K562 (cell line): ENCODE measurements at regions not wholly inside any gene's neighbourhood (a gene's known extent, or its start where the extent isn't known, plus 50 kb on each side); places are given as distances from the start of the nearest gene placed in this dataset.

ENCODE experiments used
- ATAC-seq: fragments of 200-7000 bp; cut with Tn5 transposase; 3 replicates; pipeline ENCODE4 v1.9.1; 2020; ENCODE audit warnings: moderate library complexity
- BruUV-seq: library from RNA; stranded (reverse); fragments of 400-500 nt; replicated peaks from 2 replicates; lab custom pipeline; 2021; lab: Mats Ljungman, UMichigan
- CTCF ChIA-PET: fragments of 300-600 bp; formaldehyde crosslinking; extraction: SDS; loops from one replicate; lab custom pipeline; 2021; ENCODE audit warnings: low intra/inter-chr PET ratio; lab: Yijun Ruan, JAX
- POLR2A ChIA-PET: fragments of 300-600, 350-650 bp; sonication (Branson Sonifier 250); formaldehyde crosslinking; extraction: SDS; loops from one replicate; lab custom pipeline; 2021; ENCODE audit warnings: antibody characterized with exemption, inconsistent platforms; lab: Yijun Ruan, JAX
- DNase-seq, 4 experiments: peaks; one replicate each; pipeline versions ENCODE4 v3.0.0 to v3.0.0-alpha.2; 2011 to 2018; ENCODE audit warnings: low spot score in 3 of 4, mixed read lengths in 3 of 4; ENCODE audit errors: extremely low read depth in 1 of 4
- FAIRE-seq: peaks from 2 replicates; lab custom pipeline; 2011; peaks lifted over from hg19 to GRCh38; lab: Jason Lieb, UNC
- H2AFZ ChIP-seq: 2 replicates; pipeline ENCODE4 v1.6.0; 2011; ENCODE audit warnings: low read depth, low read length, control low read depth, inconsistent platforms
- H3K27ac ChIP-seq: fragments of 200-600 bp; 3 replicates; pipeline ENCODE4 v1.8.0; 2011; ENCODE audit warnings: low read depth, mild to moderate bottlenecking, control low read depth, inconsistent platforms, low read length, moderate library complexity, mixed read lengths; ENCODE audit errors: extremely low read depth
- H3K27me3 ChIP-seq, 2 experiments: fragments of 300-600 bp in 1 of 2; 2 replicates in 1 of 2; 3 replicates in 1 of 2; pipeline versions ENCODE4 v1.6.0 to v1.8.0; 2011; ENCODE audit warnings: inconsistent platforms in 2 of 2, low read length in 2 of 2, mild to moderate bottlenecking in 1 of 2, mixed read lengths in 1 of 2, moderate library complexity in 1 of 2; ENCODE audit not compliant: control insufficient read depth in 2 of 2, insufficient read depth in 2 of 2
- H3K36me3 ChIP-seq: fragments of 300-600 bp; 3 replicates; pipeline ENCODE4 v1.8.0; 2011; ENCODE audit warnings: mild to moderate bottlenecking, low read length, inconsistent platforms; ENCODE audit not compliant: control insufficient read depth, insufficient read depth
- H3K4me1 ChIP-seq, 2 experiments: fragments of 200-600 bp in 1 of 2; replicated peaks in 1 of 2; 2 replicates in 1 of 2; 3 replicates in 1 of 2; pipeline versions ENCODE4 v1.5.1 to v1.8.0; 2011; ENCODE audit warnings: inconsistent platforms in 2 of 2, low read length in 2 of 2, mild to moderate bottlenecking in 1 of 2, mixed read lengths in 1 of 2, moderate library complexity in 1 of 2; ENCODE audit not compliant: control insufficient read depth in 2 of 2, insufficient read depth in 2 of 2
- H3K4me2 ChIP-seq: 2 replicates; pipeline ENCODE4 v1.6.1; 2011; ENCODE audit warnings: low read length, control low read depth, inconsistent platforms, mixed read lengths; ENCODE audit not compliant: insufficient read depth
- H3K4me3 ChIP-seq: fragments of 200-600 bp; sonication (generic), shearing (Covaris generic); 2 replicates; pipeline ENCODE4 v1.5.1; 2016; ENCODE audit warnings: control low read depth, inconsistent platforms
- H3K79me2 ChIP-seq: fragments of 200-600 bp; 3 replicates; pipeline ENCODE4 v1.8.0; 2011; ENCODE audit warnings: low read length, inconsistent platforms; ENCODE audit not compliant: control insufficient read depth, insufficient read depth
- H3K9ac ChIP-seq, 2 experiments: 2 replicates each; pipeline versions ENCODE4 v1.6.0 to v1.6.1; 2011; ENCODE audit warnings: low read depth in 2 of 2, low read length in 2 of 2, control low read depth in 1 of 2, inconsistent platforms in 1 of 2, mild to moderate bottlenecking in 1 of 2, mixed read lengths in 1 of 2; ENCODE audit not compliant: insufficient read depth in 1 of 2
- H3K9me1 ChIP-seq: one replicate; pipeline ENCODE4 v1.6.0; 2011; ENCODE audit warnings: inconsistent platforms, mild to moderate bottlenecking, low read length, moderate library complexity; ENCODE audit not compliant: control insufficient read depth, insufficient read depth
- H3K9me3 ChIP-seq: replicated peaks from 2 replicates; pipeline ENCODE4 v1.5.1; 2011; ENCODE audit warnings: low read depth, low read length, inconsistent platforms; ENCODE audit not compliant: control insufficient read depth, insufficient read depth
- H4K20me1 ChIP-seq: replicated peaks from 2 replicates; pipeline ENCODE4 v1.6.1; 2011; ENCODE audit warnings: low read length, inconsistent platforms, mixed read lengths; ENCODE audit not compliant: control insufficient read depth, insufficient read depth
- ELK3 ChIP-seq: fragments of 450-650 bp; formaldehyde crosslinking; IDR thresholded peaks from 2 replicates; pipeline ENCODE4 v1.4.0; 2020; ENCODE audit warnings: mild to moderate bottlenecking
- FOXP1 ChIP-seq: sonication (generic); formaldehyde crosslinking; IDR thresholded peaks from 2 replicates; pipeline ENCODE4 v1.8.0; 2022; ENCODE audit warnings: mild to moderate bottlenecking, missing genetic modification reagents
- L3MBTL2 ChIP-seq: fragments of 450-650 bp; IDR thresholded peaks from 2 replicates; pipeline ENCODE4 v1.6.1; 2016; ENCODE audit warnings: mild to moderate bottlenecking, moderate library complexity
- MAZ ChIP-seq, 2 experiments: fragments of 450-650 bp in 1 of 2; sonication (generic) in 1 of 2; formaldehyde crosslinking; IDR thresholded peaks in 1 of 2; conservative IDR thresholded peaks in 1 of 2; 2 replicates each; pipeline versions ENCODE4 v1.4.0 to v1.5.0; 2020; ENCODE audit warnings: mild to moderate bottlenecking in 1 of 2, missing genetic modification reagents in 1 of 2
- WGBS: fragments of 100-300 bp; shearing (Covaris generic); methylation state at CpG from one replicate; pipeline ENCODE4 v1.1.6; 2016; ENCODE audit warnings: low coverage, mixed read lengths; ENCODE audit not compliant: insufficient coverage; ENCODE audit errors: missing lambda C conversion rate; 5-methylcytosine and 5-hydroxymethylcytosine counted together
- in situ Hi-C: fragments of 300-500 bp; cut with MboI; formaldehyde crosslinking; loops from 4 replicates; pipeline ENCODE4 v1.15.0; 2018; ENCODE audit warnings: inconsistent platforms, mixed read lengths
- intact Hi-C: fragments of 100-400 bp; cut with micrococcal nuclease; formaldehyde crosslinking; loops from 2 replicates; pipeline ENCODE4 v1.14.2; 2022

GRCh38 chr5:54655266-54655665 is 137.7 kb downstream of the SNX18 start:
- Histone ChIP-seq H3K4me3 (no peak overlapping the region), H3K9me3 (no peaks in the 10 kb centered on the region), H3K9ac (no peak overlapping the region), H4K20me1 (no peaks in the 10 kb centered on the region), H3K9me1 (no peaks in the 10 kb centered on the region), H3K36me3 (no peaks in the 10 kb centered on the region), H2AFZ (no peak overlapping the region), H3K4me1 (no peaks in the 10 kb centered on the region; a peak in 1 of 5 replicates), H3K4me2 (no peak overlapping the region), H3K79me2 (no peaks in the 10 kb centered on the region), H3K27me3 (peaks cover 4 to 8% of the 10 kb centered on the region in 2 experiments; a peak in 4 of 5 replicates), H3K27ac (no peak overlapping the region)
- BruUV-seq: no TSS peak
- DNase-seq (no peak), FAIRE-seq (no peak), ATAC-seq (no peak)
- WGBS: 0% methylated on average over 1 of the region's 1 CpG
- ChIA-PET CTCF (no interaction called here), POLR2A (no interaction called here)
- in situ Hi-C loops: no loop called here
- intact Hi-C loops: no loop called here
- TF ChIP-seq MAZ (CRISPR knock-in tag; conservative IDR thresholded peaks at IDR 0.05 in 1 of 2, IDR thresholded peaks at IDR 0.05 in 1 of 2): no peak
- TF ChIP-seq FOXP1 (CRISPR knock-in tag): no peak

GRCh38 chr5:54653956-54654614 is 136.5 kb downstream of the SNX18 start:
- WGBS: 0% methylated on average over 2 of the region's 2 CpGs
- no peaks in the 10 kb centered on the region for H3K36me3 ChIP-seq
- H3K27me3 ChIP-seq: peaks cover 4 to 8% of the 10 kb centered on the region in 2 experiments; a peak in 4 of 5 replicates
- ChIA-PET POLR2A (interaction anchor here (1.1 kb wide), 1 partner anchor 13 kb away, joined by 4 read pairs; no protein-coding TSS in a partner anchor), CTCF (no interaction called here)
- no peak overlapping the region for H3K27ac ChIP-seq
- DNase-seq: no peak
- H3K4me1 ChIP-seq: peaks cover 0 to 6% of the 10 kb centered on the region in 2 experiments; a peak in 2 of 5 replicates
- no peak for FAIRE-seq
- no peaks in the 10 kb centered on the region for H3K9me1 ChIP-seq
- no TSS peak for BruUV-seq
- H3K79me2 ChIP-seq: no peaks in the 10 kb centered on the region
- no peak for TF ChIP-seq L3MBTL2
- no peak for TF ChIP-seq ELK3
- H4K20me1 ChIP-seq: no peaks in the 10 kb centered on the region
- in situ Hi-C loops: no loop called here
- intact Hi-C loops: no loop called here
- H3K4me3 ChIP-seq: no peak overlapping the region
- H3K9me3 ChIP-seq: no peaks in the 10 kb centered on the region
- H3K4me2 ChIP-seq: no peak overlapping the region
- no peak overlapping the region for H2AFZ ChIP-seq
- H3K9ac ChIP-seq: no peak overlapping the region
- ATAC-seq: no peak
